ENCODE measurements at regions not wholly inside any gene's neighbourhood (a gene's known extent, or its start where the extent isn't known, plus 50 kb on each side); places are given as distances from the start of the nearest gene placed in this dataset.

GRCh38 chr10:79004311-79004710 is 64.5 kb upstream of the ZMIZ1 start:
- TF ChIP-seq CTCF (IDR thresholded peaks at IDR 0.05) (no peak), EP300 (IDR thresholded peaks at IDR 0.05) (no peak), POLR2A (IDR thresholded peaks at IDR 0.05) (no peak)

All from suprapubic skin (tissue), 3 donors.